Activated CD4-positive, alpha-beta memory T cell treated with anti-CD3 and anti-CD28 coated beads, Interleukin-2, amount 10 ng/mL, durations not matched to agents 7 days and 5 days (primary cell): ENCODE measurements at regions not wholly inside any gene's neighbourhood (a gene's known extent, or its start where the extent isn't known, plus 50 kb on each side); places are given as distances from the start of the nearest gene placed in this dataset.

ENCODE experiments used
- CTCF ChIA-PET: fragments of 350-600 bp; sonication (Branson Sonifier 250); formaldehyde crosslinking; loops from one replicate; lab custom pipeline; 2021; ENCODE audit warnings: antibody characterized with exemption, inconsistent platforms; lab: Charles Lee
- POLR2A ChIA-PET: fragments of 350-600 bp; sonication (Branson Sonifier 250); formaldehyde crosslinking; loops from one replicate; lab custom pipeline; 2021; ENCODE audit warnings: antibody characterized with exemption; lab: Charles Lee
- DNase-seq: peaks from one replicate; pipeline ENCODE4 v3.0.0-alpha.2; 2020
- H3K27ac Mint-ChIP-seq: one replicate; pipeline ENCODE4 v1.8.0; 2021; ENCODE audit warnings: mild to moderate bottlenecking, mixed read lengths
- H3K27me3 Mint-ChIP-seq: one replicate; pipeline ENCODE4 v1.8.0; 2021; ENCODE audit warnings: mixed read lengths
- H3K36me3 Mint-ChIP-seq: one replicate; pipeline ENCODE4 v1.8.0; 2021; ENCODE audit warnings: low read depth, mixed read lengths
- H3K4me1 Mint-ChIP-seq: one replicate; pipeline ENCODE4 v1.8.0; 2021; ENCODE audit warnings: mixed read lengths
- H3K4me3 Mint-ChIP-seq: one replicate; pipeline ENCODE4 v1.8.0; 2021; ENCODE audit warnings: mild to moderate bottlenecking, mixed read lengths
- H3K9me3 Mint-ChIP-seq: one replicate; pipeline ENCODE4 v1.8.0; 2021; ENCODE audit warnings: mixed read lengths

DNA sequence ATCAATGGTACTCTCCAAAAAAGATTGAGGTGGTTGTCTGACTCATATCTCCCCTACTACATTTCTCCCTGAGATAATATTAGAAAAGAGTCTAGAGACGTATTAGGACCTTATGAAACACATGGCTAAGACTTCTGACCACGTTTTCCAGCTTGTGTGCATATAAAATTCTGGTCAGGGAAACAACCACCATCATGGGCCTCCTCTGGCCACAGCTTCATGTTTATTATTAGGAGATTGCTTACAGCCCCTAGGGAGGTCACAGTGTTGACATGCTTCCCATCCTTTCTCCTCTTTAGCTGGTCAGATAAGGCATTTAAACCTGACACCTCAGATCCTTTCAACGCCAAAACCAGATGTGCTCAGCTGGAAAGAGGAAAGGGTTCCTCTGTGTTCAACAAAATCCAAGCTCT, 620.2 kb downstream of the PLPP3 start:
- Mint-ChIP-seq H3K36me3 (no peaks in the 10 kb centered on the region), H3K27ac (no peak overlapping the region), H3K4me1 (no peaks in the 10 kb centered on the region), H3K4me3 (no peak overlapping the region), H3K9me3 (no peaks in the 10 kb centered on the region), H3K27me3 (no peaks in the 10 kb centered on the region)
- no peak for DNase-seq
- ChIA-PET POLR2A (no interaction called here), CTCF (no interaction called here)

DNA sequence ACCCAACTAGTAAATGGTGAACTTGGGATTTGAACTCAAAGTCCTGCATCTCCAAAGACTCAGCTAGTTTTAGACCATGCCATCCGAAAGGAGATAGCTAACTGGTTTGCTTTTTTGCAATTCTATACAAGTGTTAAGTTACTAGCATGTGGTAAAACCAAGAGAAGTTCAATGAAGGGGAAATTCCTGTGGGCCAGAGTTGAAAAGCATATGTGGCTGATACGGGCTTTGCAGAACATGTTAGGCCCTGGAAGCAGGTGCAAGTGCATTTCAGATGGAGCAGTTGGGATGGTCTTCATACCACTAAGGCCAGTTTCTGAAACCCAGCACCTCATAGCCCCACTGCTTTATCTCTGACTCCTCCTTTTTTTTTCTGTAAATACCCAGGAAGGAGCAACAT, 620.9 kb downstream of the PLPP3 start:
- no peak overlapping the region for H3K4me3 Mint-ChIP-seq
- H3K36me3 Mint-ChIP-seq, result no peaks in the 10 kb centered on the region
- no peaks in the 10 kb centered on the region for H3K4me1 Mint-ChIP-seq
- POLR2A ChIA-PET, result no interaction called here
- no peaks in the 10 kb centered on the region for H3K9me3 Mint-ChIP-seq
- CTCF ChIA-PET, result no interaction called here
- H3K27me3 Mint-ChIP-seq, result no peaks in the 10 kb centered on the region
- no peak overlapping the region for H3K27ac Mint-ChIP-seq
- DNase-seq, result no peak

DNA sequence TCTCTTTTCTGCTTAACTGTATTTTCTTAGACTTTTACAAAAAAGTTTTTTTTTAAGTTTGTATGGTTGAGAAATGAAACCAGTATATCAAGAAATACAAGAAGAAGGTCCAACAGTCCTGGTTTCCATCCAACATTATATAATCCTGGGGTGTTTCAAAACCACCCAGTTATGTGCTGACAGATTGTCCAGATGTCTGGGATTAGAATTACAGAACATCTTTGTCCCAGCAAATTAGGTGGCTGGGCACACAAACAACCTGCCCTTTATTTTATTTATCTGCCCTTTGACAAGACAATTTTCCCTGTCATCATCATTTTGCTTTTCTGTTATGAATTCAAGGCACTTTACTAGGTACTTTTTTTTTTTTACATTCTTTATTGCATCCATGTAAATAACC, 622.1 kb downstream of the PLPP3 start:
- H3K27me3 Mint-ChIP-seq, result no peaks in the 10 kb centered on the region
- DNase-seq, result no peak
- ChIA-PET POLR2A (no interaction called here), CTCF (no interaction called here)
- no peak overlapping the region for H3K4me3 Mint-ChIP-seq
- H3K4me1 Mint-ChIP-seq, result no peaks in the 10 kb centered on the region
- no peaks in the 10 kb centered on the region for H3K36me3 Mint-ChIP-seq
- no peaks in the 10 kb centered on the region for H3K9me3 Mint-ChIP-seq
- H3K27ac Mint-ChIP-seq, result no peak overlapping the region

GRCh38 chr1:55955016-55955621, 624.2 kb downstream of the PLPP3 start:
- Mint-ChIP-seq H3K27ac (no peak overlapping the region), H3K9me3 (no peaks in the 10 kb centered on the region), H3K4me3 (no peak overlapping the region), H3K36me3 (no peaks in the 10 kb centered on the region), H3K27me3 (no peaks in the 10 kb centered on the region), H3K4me1 (no peaks in the 10 kb centered on the region)
- ChIA-PET POLR2A (no interaction called here), CTCF (no interaction called here)
- no peak for DNase-seq

DNA sequence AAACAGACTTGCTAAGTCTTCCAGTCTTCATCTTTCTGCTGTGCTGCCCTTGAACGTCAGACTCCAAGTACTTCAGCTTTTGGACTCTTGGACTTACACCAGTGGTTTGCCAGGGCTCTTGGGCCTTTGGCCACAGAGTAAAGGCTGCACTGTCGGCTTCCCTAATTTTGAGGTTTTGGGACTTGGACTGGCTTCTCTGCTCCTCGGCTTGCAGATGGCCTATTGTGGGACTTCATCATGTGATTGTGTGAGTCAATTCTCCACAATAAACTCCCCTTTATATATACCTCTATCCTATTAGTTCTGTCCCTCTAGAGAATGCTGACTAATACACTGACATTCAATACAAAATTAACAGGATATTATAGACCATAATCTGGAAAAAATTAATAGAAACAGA, 628.1 kb downstream of the PLPP3 start:
- Mint-ChIP-seq H3K4me3 (no peak overlapping the region), H3K27me3 (no peaks in the 10 kb centered on the region)

GRCh38 chr1:55947446-55947845, 631.9 kb downstream of the PLPP3 start:
- POLR2A ChIA-PET, result no interaction called here
- CTCF ChIA-PET, result no interaction called here
- no peaks in the 10 kb centered on the region for H3K36me3 Mint-ChIP-seq
- H3K27ac Mint-ChIP-seq, result no peak overlapping the region
- H3K4me1 Mint-ChIP-seq, result no peaks in the 10 kb centered on the region
- no peaks in the 10 kb centered on the region for H3K27me3 Mint-ChIP-seq
- no peak overlapping the region for H3K4me3 Mint-ChIP-seq
- no peak for DNase-seq
- H3K9me3 Mint-ChIP-seq, result no peaks in the 10 kb centered on the region

More for the DNA sequence above, 628.1 kb downstream of the PLPP3 start:
- Mint-ChIP-seq H3K36me3 (no peaks in the 10 kb centered on the region), H3K9me3 (no peaks in the 10 kb centered on the region), H3K27ac (no peak overlapping the region), H3K4me1 (no peaks in the 10 kb centered on the region)
- no peak for DNase-seq
- CTCF ChIA-PET, result no interaction called here
- POLR2A ChIA-PET, result no interaction called here

GRCh38 chr1:55943721-55944435, 635.5 kb downstream of the PLPP3 start:
- Mint-ChIP-seq H3K9me3 (no peaks in the 10 kb centered on the region), H3K36me3 (no peaks in the 10 kb centered on the region), H3K4me1 (no peaks in the 10 kb centered on the region), H3K27me3 (no peaks in the 10 kb centered on the region), H3K27ac (no peak overlapping the region), H3K4me3 (no peak overlapping the region)
- ChIA-PET CTCF (no interaction called here), POLR2A (no interaction called here)
- DNase-seq, result no peak

DNA sequence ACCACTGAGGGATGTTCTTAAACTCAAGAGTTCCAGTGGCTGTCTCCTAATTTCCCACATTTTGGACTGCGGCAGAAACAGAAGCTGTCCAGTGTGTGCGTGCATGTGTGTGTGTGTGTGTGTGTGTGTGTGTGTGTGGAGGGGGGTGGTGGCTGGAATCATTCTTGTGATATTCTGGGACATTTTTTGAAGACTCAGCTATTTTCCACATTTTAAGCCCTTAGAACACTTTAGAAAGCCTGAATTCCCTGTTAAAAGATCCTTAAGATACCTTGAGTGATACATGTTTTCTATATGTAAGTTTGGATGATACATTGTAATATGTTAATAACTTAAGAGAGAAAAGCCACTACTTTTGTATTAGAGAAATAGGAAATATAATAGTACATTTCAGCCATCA, 636.4 kb downstream of the PLPP3 start:
- Mint-ChIP-seq H3K9me3 (no peaks in the 10 kb centered on the region), H3K36me3 (no peaks in the 10 kb centered on the region), H3K4me3 (no peak overlapping the region), H3K4me1 (no peaks in the 10 kb centered on the region), H3K27me3 (no peaks in the 10 kb centered on the region), H3K27ac (no peak overlapping the region)
- no peak for DNase-seq
- CTCF ChIA-PET, result no interaction called here
- POLR2A ChIA-PET, result no interaction called here

DNA sequence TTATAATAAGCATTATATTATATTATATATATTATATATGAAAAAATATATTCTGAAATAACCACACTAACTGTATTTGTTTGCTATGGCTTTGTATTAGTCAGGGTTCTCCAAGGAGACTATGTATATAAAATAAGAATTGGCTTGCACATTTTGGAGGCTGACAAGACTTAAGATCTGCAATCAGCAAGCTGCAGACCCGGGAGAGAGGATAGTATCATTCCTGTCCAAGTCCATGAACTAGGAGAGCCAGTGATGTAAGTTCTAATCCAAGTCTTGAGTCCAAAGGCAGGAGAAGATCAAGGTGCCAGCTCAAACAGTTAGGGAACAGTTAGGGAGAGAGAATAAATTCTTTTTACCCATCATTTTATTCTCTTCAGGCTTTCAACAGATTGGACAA, 639.5 kb downstream of the PLPP3 start:
- ChIA-PET POLR2A (no interaction called here), CTCF (no interaction called here)
- Mint-ChIP-seq H3K36me3 (no peaks in the 10 kb centered on the region), H3K27me3 (no peaks in the 10 kb centered on the region), H3K9me3 (no peaks in the 10 kb centered on the region), H3K27ac (no peak overlapping the region), H3K4me1 (no peaks in the 10 kb centered on the region), H3K4me3 (no peak overlapping the region)
- DNase-seq, result no peak

GRCh38 chr1:55938861-55939260, 640.5 kb downstream of the PLPP3 start:
- no peaks in the 10 kb centered on the region for H3K27me3 Mint-ChIP-seq
- CTCF ChIA-PET, result no interaction called here
- DNase-seq, result no peak
- POLR2A ChIA-PET, result no interaction called here
- H3K36me3 Mint-ChIP-seq, result no peaks in the 10 kb centered on the region
- H3K9me3 Mint-ChIP-seq, result no peaks in the 10 kb centered on the region
- H3K4me3 Mint-ChIP-seq, result no peak overlapping the region
- H3K4me1 Mint-ChIP-seq, result no peaks in the 10 kb centered on the region
- H3K27ac Mint-ChIP-seq, result no peak overlapping the region

DNA sequence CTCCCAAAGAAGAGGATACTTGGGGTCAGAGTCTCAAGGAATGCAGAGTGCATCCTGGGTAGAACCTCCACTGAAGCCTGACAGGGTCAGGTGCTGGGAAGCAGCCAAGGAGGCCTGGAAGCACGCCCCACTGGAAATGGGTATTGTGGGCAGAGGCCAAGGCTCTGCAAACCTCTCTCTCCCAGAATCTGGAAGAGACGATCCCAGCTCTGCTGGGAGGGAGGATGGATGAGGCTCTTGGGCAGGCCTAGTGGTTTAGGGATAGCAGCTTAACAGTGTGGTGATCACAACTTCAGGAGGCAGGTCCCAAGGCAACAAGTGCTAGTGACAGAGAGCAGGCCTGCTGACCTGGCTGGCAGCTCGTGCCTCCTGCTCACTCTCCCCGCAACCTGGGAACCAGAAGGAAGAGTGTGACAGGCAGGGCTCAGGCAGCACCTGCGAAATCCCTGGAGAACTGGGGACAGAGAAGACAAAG, 641.0 kb downstream of the PLPP3 start:
- no peak overlapping the region for H3K4me3 Mint-ChIP-seq
- CTCF ChIA-PET, result no interaction called here
- no peaks in the 10 kb centered on the region for H3K27me3 Mint-ChIP-seq
- no peaks in the 10 kb centered on the region for H3K36me3 Mint-ChIP-seq
- POLR2A ChIA-PET, result no interaction called here
- H3K9me3 Mint-ChIP-seq, result no peaks in the 10 kb centered on the region
- no peaks in the 10 kb centered on the region for H3K4me1 Mint-ChIP-seq
- no peak overlapping the region for H3K27ac Mint-ChIP-seq
- DNase-seq, result no peak

- Mint-ChIP-seq H3K36me3 (no peaks in the 10 kb centered on the region), H3K27ac (no peak overlapping the region), H3K27me3 (no peaks in the 10 kb centered on the region), H3K4me3 (no peak overlapping the region), H3K4me1 (no peaks in the 10 kb centered on the region), H3K9me3 (no peaks in the 10 kb centered on the region)
- no peak for DNase-seq
- POLR2A ChIA-PET, result no interaction called here
- CTCF ChIA-PET, result no interaction called here
Observed at GRCh38 chr1:55937840-55938375, 641.5 kb downstream of the PLPP3 start.

DNA sequence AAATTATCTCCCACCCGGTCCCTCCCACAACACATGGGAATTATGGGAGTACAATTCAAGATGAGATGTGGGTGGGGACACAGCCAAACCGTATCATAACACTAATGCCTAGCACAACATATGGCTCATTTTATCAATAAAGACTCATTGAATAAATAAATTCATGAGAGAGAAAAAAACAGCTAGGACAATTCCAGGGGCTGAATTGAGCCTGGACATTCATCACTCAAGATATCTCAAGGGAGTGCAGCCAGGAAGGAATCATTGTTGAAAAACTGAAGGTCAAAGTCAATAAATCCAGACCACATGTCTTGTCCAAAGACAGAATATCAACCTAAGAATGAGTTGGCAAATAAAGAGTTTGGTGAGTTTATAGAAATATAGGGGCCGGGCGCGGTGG, 644.1 kb downstream of the PLPP3 start:
- Mint-ChIP-seq H3K36me3 (no peaks in the 10 kb centered on the region), H3K27me3 (no peaks in the 10 kb centered on the region), H3K27ac (no peak overlapping the region), H3K4me1 (no peaks in the 10 kb centered on the region), H3K9me3 (peaks cover 3% of the 10 kb centered on the region), H3K4me3 (no peak overlapping the region)
- DNase-seq, result no peak
- ChIA-PET POLR2A (no interaction called here), CTCF (no interaction called here)

- ChIA-PET POLR2A (no interaction called here), CTCF (no interaction called here)
- DNase-seq, result no peak
- peaks cover 3% of the 10 kb centered on the region for H3K9me3 Mint-ChIP-seq
- no peaks in the 10 kb centered on the region for H3K27me3 Mint-ChIP-seq
- no peaks in the 10 kb centered on the region for H3K4me1 Mint-ChIP-seq
- H3K4me3 Mint-ChIP-seq, result no peak overlapping the region
- no peaks in the 10 kb centered on the region for H3K36me3 Mint-ChIP-seq
- no peak overlapping the region for H3K27ac Mint-ChIP-seq
Observed at GRCh38 chr1:55932402-55932801, 647.0 kb downstream of the PLPP3 start.
